WTC11 (cell line): ENCODE measurements at regions not wholly inside any gene's neighbourhood (a gene's known extent, or its start where the extent isn't known, plus 50 kb on each side); places are given as distances from the start of the nearest gene placed in this dataset.
"Not testable (repeated sequence)": the region's sequence is repeated elsewhere in the genome, so short reads cannot be mapped to it uniquely, and the experiment has no call there.

Source experiments
- CTCF ChIP-seq: fragments of 200-600 bp; IDR thresholded peaks from 2 replicates; pipeline ENCODE4 v1.8.0; 2022; ENCODE audit warnings: antibody characterized with exemption
- USF2 ChIP-seq: sonication (generic); formaldehyde crosslinking; IDR thresholded peaks from 2 replicates; pipeline ENCODE4 v1.8.1; 2023; ENCODE audit warnings: mild to moderate bottlenecking, missing genetic modification reagents, moderate library complexity
- ZBTB21 ChIP-seq: sonication (generic); formaldehyde crosslinking; IDR thresholded peaks from 2 replicates; pipeline ENCODE4 v1.8.1; 2023; ENCODE audit warnings: mild to moderate bottlenecking, missing genetic modification reagents, borderline replicate concordance
- ZNF121 ChIP-seq: sonication (generic); formaldehyde crosslinking; IDR thresholded peaks from 2 replicates; pipeline ENCODE4 v1.8.0; 2023; ENCODE audit warnings: missing genetic modification reagents

GRCh38 chr9:41633726-41634125 lies 444.6 kb upstream of the ZNG1F start:
- not testable (repeated sequence) for TF ChIP-seq ZNF121; CTCF; USF2; ZBTB21 (CRISPR knock-in tag)
